GM10266 (cell line): ENCODE measurements at regions not wholly inside any gene's neighbourhood (a gene's known extent, or its start where the extent isn't known, plus 50 kb on each side); places are given as distances from the start of the nearest gene placed in this dataset.

Source experiments
- DNase-seq: peaks from one replicate; pipeline ENCODE4 v3.0.0; 2012; ENCODE audit errors: extremely low spot score
- TF ChIP-seq, protein P1 (sequence below): IDR thresholded peaks from 2 replicates; pipeline ENCODE4 v1.5.1; 2012; ENCODE audit warnings: mild to moderate bottlenecking, low read depth; ENCODE audit not compliant: control insufficient read depth, insufficient read depth; ENCODE audit errors: missing control alignments

DNA sequence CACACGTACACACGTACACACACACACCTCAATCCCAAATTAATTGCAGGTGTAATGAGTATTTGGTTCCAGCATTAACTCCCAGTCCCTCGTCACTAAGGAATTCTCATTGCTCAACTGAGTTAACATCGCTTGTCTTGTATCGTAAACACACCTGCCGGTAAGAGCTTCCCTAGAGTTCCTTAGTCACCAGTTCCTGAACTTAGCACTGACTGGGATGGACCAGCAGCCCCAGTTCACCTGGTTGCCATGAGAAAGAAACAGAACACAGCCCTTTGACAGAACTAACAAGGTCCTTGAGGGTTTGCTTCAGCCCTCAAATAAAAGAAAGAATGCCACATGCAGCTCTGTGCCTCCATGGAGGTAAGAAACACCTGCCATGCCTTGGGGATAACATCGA lies 66.3 kb upstream of the SLCO3A1 start:
- TF ChIP-seq, protein P1, sequence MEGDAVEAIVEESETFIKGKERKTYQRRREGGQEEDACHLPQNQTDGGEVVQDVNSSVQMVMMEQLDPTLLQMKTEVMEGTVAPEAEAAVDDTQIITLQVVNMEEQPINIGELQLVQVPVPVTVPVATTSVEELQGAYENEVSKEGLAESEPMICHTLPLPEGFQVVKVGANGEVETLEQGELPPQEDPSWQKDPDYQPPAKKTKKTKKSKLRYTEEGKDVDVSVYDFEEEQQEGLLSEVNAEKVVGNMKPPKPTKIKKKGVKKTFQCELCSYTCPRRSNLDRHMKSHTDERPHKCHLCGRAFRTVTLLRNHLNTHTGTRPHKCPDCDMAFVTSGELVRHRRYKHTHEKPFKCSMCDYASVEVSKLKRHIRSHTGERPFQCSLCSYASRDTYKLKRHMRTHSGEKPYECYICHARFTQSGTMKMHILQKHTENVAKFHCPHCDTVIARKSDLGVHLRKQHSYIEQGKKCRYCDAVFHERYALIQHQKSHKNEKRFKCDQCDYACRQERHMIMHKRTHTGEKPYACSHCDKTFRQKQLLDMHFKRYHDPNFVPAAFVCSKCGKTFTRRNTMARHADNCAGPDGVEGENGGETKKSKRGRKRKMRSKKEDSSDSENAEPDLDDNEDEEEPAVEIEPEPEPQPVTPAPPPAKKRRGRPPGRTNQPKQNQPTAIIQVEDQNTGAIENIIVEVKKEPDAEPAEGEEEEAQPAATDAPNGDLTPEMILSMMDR, result no peak
- DNase-seq, result no peak

DNA sequence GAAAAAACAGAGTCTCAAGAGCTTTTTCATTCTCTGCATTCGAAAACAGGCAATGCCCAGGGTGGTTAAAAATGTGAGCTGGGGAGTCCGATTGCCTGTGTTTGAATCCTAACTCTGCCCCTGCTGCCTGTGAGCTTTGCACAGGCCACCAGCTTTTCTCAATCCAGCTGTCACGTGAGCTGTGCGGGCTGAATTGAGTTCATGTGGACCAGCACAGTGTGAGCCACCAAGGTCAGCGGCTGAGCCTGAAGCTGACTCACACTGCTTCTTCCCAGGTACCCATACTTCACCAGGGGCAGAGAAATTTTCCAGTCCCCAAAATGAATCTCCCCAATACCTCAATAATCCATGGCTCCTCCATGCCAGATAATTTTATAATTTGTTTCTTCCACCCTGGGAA lies 64.4 kb upstream of the SLCO3A1 start:
- TF ChIP-seq, protein P1, result no peak
- DNase-seq, result no peak

DNA sequence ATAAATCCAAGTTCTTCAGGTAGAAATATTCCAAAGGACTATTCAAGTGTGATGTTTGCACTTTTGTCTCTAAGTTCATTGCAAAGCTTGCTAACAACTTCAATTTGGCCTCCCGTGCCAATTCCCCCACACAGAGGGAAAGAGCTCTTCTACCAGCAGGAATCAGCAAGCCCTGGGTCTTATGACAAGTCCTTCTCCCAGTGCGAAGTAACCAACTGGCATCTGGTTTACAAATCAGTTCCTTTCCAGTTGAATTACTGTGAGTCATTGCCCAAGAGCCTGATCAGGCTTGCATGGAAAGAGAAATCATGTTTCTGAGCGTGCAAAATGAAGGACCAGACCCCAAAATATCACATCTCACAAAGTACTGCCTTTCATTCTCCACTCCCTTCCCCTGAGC lies 62.7 kb upstream of the SLCO3A1 start:
- DNase-seq, result no peak
- TF ChIP-seq, protein P1, result no peak

DNA sequence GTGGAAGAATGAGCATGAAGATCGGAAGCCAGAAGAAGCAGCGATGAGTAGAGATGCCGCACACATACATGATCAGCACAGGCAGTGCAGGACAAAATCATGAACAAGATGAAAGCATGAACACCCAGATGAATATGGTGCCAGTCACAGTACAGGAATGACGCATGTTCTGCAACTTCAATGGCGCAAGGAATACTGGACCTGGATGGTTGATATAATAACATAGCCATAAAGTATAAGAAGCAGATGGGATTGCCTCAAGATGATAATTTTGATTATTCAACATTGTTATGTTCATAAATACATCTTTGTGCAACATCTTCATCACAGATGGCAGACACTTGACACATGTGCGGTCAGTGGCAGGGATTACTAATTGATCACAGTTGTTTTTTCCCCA lies 59.7 kb upstream of the SLCO3A1 start:
- TF ChIP-seq, protein P1, result no peak
- no peak for DNase-seq

DNA sequence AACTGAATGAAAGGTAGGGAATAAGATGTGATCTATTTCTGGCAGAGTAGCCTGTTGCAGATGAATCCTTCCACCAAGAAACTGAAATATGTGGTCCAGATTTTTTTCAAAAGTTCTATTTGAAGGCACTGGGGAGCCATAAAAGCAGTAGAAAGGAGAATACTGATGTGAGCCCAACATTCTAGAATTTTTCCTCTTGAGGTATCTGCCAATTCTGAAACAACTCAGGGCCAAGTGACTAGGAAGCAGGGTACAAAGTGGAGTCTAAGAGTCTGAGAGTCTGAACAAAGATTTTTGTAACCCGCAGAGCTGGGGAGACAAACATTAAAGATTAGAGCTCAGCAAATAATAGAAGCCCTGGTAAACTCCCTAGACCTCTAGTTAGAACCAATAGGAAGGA lies 58.3 kb upstream of the SLCO3A1 start:
- DNase-seq, result no peak
- TF ChIP-seq, protein P1, result no peak

DNA sequence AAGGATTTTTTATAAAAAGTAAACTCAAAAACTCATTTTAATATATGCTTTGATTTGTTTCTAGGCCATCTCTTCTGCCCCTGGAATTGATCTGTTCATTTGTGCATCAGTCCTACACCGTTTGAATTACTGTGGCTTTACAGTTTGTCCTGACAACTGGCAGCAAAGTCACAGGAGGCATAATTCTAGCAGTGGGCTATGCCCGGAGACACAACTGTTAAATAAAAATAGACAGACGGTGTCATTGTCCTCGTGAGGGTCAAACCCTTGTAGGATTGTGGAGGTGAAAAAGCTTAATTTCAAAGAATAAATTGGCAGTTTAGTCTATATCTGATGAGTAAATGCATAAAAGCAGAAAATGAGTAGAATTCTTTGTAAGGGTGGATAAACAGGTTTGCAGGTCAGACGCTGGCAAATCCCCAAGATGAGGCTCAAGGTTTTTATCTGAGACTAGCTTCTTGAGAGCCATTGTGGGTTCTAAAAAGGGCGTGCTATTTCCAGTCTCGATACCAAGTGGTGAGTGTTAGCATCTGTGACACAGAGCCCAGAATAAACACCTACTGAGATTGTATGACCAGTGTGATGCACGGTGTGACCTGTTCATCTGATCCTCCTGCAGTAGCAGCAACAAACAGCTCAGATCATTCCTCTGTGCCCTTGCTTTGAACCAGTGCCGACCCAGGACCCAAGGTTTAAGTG lies 51.5 kb upstream of the SLCO3A1 start:
- no peak for DNase-seq
- TF ChIP-seq, protein P1, result no peak

DNA sequence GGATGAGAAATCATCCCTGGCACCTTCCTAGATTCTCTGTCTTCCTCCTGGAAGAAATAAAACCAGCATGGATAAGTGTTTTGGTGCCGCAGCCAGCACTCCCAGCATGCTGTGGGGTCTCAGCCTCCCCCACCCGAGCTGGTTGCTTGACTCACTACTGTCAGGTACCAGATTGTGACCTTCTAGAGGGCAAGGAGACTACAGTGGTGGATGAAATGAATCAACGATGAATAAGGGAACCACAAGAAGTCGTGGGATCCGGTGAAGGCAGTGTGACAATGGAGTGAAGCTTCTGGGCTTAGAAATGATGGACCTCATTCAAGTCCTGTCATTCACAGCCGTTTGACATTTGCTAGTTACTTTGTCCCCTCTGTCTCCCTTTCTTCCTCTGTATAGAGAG lies 50.2 kb upstream of the SLCO3A1 start:
- no peak for DNase-seq
- TF ChIP-seq, protein P1, result no peak
